Osteoblast (primary cell): ENCODE measurements at regions not wholly inside any gene's neighbourhood (a gene's known extent, or its start where the extent isn't known, plus 50 kb on each side); places are given as distances from the start of the nearest gene placed in this dataset.

Experiments
- DNase-seq: peaks from one replicate; pipeline ENCODE4 v3.0.0; 2011; ENCODE audit warnings: low spot score, mixed read lengths; ENCODE audit not compliant: insufficient read length; ENCODE audit errors: missing footprints
- H2AFZ ChIP-seq: 2 replicates; pipeline ENCODE4 v1.6.0; 2011; ENCODE audit warnings: mild to moderate bottlenecking, low read length
- H3K27ac ChIP-seq: 2 replicates; pipeline ENCODE4 v1.5.1; 2011; ENCODE audit warnings: mild to moderate bottlenecking, low read depth, low read length, moderate library complexity
- H3K27me3 ChIP-seq: 2 replicates; pipeline ENCODE4 v1.6.0; 2012; ENCODE audit warnings: mild to moderate bottlenecking, control low read depth, inconsistent platforms, low read length, moderate library complexity; ENCODE audit not compliant: insufficient read depth
- H3K36me3 ChIP-seq: 2 replicates; pipeline ENCODE4 v1.5.1; 2011; ENCODE audit warnings: mild to moderate bottlenecking, low read length, control low read depth, moderate library complexity; ENCODE audit not compliant: insufficient read depth
- H3K4me1 ChIP-seq: 2 replicates; pipeline ENCODE4 v1.5.1; 2011; ENCODE audit warnings: mild to moderate bottlenecking, low read length, control low read depth, moderate library complexity; ENCODE audit not compliant: insufficient read depth
- H3K4me2 ChIP-seq: 2 replicates; pipeline ENCODE4 v1.6.0; 2011; ENCODE audit warnings: mild to moderate bottlenecking, low read length; ENCODE audit not compliant: insufficient read depth
- H3K4me3 ChIP-seq: fragments of 200-600 bp; sonication (generic); 3 replicates; pipeline ENCODE4 v1.5.1; 2012; ENCODE audit warnings: mild to moderate bottlenecking, low read length, inconsistent platforms; ENCODE audit not compliant: insufficient read depth
- H3K79me2 ChIP-seq: 2 replicates; pipeline ENCODE4 v1.6.0; 2012; ENCODE audit warnings: mild to moderate bottlenecking, low read length, control low read depth, inconsistent platforms; ENCODE audit not compliant: insufficient read depth
- H3K9me3 ChIP-seq: 2 replicates; pipeline ENCODE4 v1.5.1; 2011; ENCODE audit warnings: low read depth, low read length, control low read depth
- H4K20me1 ChIP-seq: 2 replicates; pipeline ENCODE4 v1.6.0; 2012; ENCODE audit warnings: mild to moderate bottlenecking, low read length, control low read depth; ENCODE audit not compliant: insufficient read depth
- CTCF ChIP-seq: IDR thresholded peaks from 2 replicates; pipeline ENCODE4 v1.5.1; 2011; ENCODE audit warnings: mild to moderate bottlenecking, low read depth, low read length, moderate library complexity; ENCODE audit errors: extremely low read depth

- H3K4me2 ChIP-seq = no peak overlapping the region
- H3K27me3 ChIP-seq = no peaks in the 10 kb centered on the region
- H2AFZ ChIP-seq = no peak overlapping the region
- H3K4me1 ChIP-seq = no peaks in the 10 kb centered on the region
- no peak for TF ChIP-seq CTCF
- H3K27ac ChIP-seq = no peak overlapping the region
- no peaks in the 10 kb centered on the region for H3K36me3 ChIP-seq
- H4K20me1 ChIP-seq = no peaks in the 10 kb centered on the region
- no peaks in the 10 kb centered on the region for H3K9me3 ChIP-seq
- no peak for DNase-seq
- no peaks in the 10 kb centered on the region for H3K79me2 ChIP-seq
- H3K4me3 ChIP-seq = no peak overlapping the region
Observed at GRCh38 chr18:78087338-78087737, 837.7 kb downstream of the GALR1 start.

DNA sequence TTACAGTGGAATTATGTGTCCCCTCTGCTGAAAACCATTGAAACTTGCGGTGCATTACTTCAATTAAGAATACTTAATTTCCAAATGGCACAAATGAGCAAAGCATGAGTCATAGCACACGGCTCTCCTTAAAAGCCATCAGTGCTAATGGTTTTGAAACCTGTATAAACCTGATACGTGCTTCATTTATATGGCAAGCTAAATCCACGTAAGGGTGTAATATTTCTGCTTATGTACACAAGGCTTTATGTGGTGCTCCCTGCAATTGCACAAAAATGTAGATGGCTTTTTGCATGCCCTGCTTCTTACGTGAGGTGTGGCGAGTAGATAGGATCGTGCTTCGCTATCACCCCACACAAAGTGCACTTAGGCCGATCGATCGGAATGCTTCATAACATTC is 840.9 kb downstream of the GALR1 start:
- no peak for TF ChIP-seq CTCF
- no peak overlapping the region for H3K4me3 ChIP-seq

DNA sequence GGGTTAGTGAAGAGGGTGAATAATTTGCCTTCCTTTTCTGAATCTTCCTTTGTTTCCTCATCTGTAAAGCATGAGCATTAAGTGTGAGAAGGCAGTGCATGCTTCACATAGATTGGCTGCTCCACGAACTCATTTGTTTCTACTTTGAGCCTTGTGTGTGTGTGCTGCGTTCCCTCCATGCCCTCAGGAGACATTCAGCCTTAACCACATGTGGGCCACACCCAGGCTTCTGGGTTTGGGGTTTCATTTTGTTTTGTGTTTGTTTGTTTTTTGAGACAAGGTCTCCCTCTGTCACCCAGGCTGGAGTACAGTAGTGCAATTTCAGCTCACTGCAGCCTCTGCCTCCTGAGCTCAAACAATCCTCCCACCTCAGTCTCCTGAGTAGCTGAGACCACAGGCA is 843.3 kb downstream of the GALR1 start:
- no peak overlapping the region for H3K27ac ChIP-seq
- no peaks in the 10 kb centered on the region for H3K36me3 ChIP-seq
- H3K4me1 ChIP-seq = no peaks in the 10 kb centered on the region
- H3K9me3 ChIP-seq = peaks cover 5% of the 10 kb centered on the region
- no peak overlapping the region for H2AFZ ChIP-seq
- no peaks in the 10 kb centered on the region for H3K79me2 ChIP-seq
- no peaks in the 10 kb centered on the region for H3K27me3 ChIP-seq
- DNase-seq = no peak
- H3K4me3 ChIP-seq = no peak overlapping the region
- no peaks in the 10 kb centered on the region for H4K20me1 ChIP-seq
- TF ChIP-seq CTCF = no peak
- H3K4me2 ChIP-seq = no peak overlapping the region

More for the DNA sequence above, 840.9 kb downstream of the GALR1 start:
- Histone ChIP-seq H4K20me1 (no peaks in the 10 kb centered on the region), H3K9me3 (peaks cover 5% of the 10 kb centered on the region), H3K27me3 (no peaks in the 10 kb centered on the region), H3K4me2 (no peak overlapping the region), H3K79me2 (no peaks in the 10 kb centered on the region), H3K27ac (no peak overlapping the region), H2AFZ (no peak overlapping the region), H3K36me3 (no peaks in the 10 kb centered on the region), H3K4me1 (no peaks in the 10 kb centered on the region)
- no peak for DNase-seq

DNA sequence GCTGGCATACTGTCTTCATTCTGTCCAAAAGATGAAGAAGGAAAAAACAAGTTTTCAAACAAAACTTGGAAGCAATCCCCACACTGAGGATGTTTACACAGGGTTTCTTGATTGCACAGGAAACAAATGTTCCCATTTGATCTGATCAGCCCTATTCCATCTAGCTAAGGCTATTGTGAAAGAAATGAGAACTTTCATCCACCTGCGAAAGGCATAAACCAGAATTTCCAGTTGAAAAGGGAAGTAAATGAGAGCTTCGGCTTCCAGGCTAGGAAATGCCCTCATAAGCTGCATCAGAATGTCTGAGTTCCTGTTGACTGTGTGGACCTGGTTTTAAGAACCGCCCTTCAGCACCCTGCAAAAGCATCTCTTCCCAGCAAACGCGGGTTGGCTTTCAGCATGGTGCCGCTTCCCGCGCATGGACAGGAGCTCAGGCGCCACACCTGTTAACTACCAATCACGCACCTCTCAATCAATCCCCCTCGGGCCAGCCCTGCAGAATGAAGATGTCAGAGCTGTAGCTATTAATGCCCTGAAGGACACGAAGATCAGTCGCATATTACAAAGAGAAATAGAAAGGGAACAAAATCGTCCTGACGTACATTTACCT is 850.4 kb downstream of the GALR1 start:
- H3K79me2 ChIP-seq = no peaks in the 10 kb centered on the region
- H3K9me3 ChIP-seq = peaks cover 3% of the 10 kb centered on the region
- no peaks in the 10 kb centered on the region for H3K27me3 ChIP-seq
- no peak overlapping the region for H3K4me2 ChIP-seq
- H4K20me1 ChIP-seq = no peaks in the 10 kb centered on the region
- H3K4me3 ChIP-seq = no peak overlapping the region
- no peaks in the 10 kb centered on the region for H3K36me3 ChIP-seq
- no peak overlapping the region for H2AFZ ChIP-seq
- no peak overlapping the region for H3K27ac ChIP-seq
- no peaks in the 10 kb centered on the region for H3K4me1 ChIP-seq
- TF ChIP-seq CTCF = no peak
- no peak for DNase-seq
